Adrenal gland (tissue), 9 donors: ENCODE measurements at regions not wholly inside any gene's neighbourhood (a gene's known extent, or its start where the extent isn't known, plus 50 kb on each side); places are given as distances from the start of the nearest gene placed in this dataset.
"Not testable (repeated sequence)": the region's sequence is repeated elsewhere in the genome, so short reads cannot be mapped to it uniquely, and the experiment has no call there.

ENCODE experiments used
- DNase-seq, 7 donors: peaks; one replicate each; pipeline ENCODE4 v3.0.0-alpha.2; 2019 to 2020
- H3K27ac ChIP-seq, 5 donors: fragments of 200-600 bp; sonication (generic) in 4 of 5; 1 replicate in 3 of 5; 2 replicates in 2 of 5; pipeline versions ENCODE4 v1.5.1 to v1.8.0; 2016 to 2020; ENCODE audit warnings: mild to moderate bottlenecking in 1 of 5
- H3K27me3 ChIP-seq: fragments of 200-600 bp; 2 replicates; pipeline ENCODE4 v1.8.0; 2021
- H3K36me3 ChIP-seq, 2 donors: fragments of 200-600 bp; replicated peaks in 1 of 2; 1 replicate in 1 of 2; 2 replicates in 1 of 2; pipeline versions ENCODE4 v1.5.1 to v1.8.0; 2018 to 2022
- H3K4me1 ChIP-seq, 2 donors: fragments of 200-600 bp; replicated peaks in 1 of 2; 1 replicate in 1 of 2; 2 replicates in 1 of 2; pipeline versions ENCODE4 v1.5.1 to v1.8.0; 2018 to 2021
- H3K4me3 ChIP-seq, 4 donors: fragments of 200-600 bp; sonication (generic) in 3 of 4; one replicate each; pipeline ENCODE4 v1.5.1; 2016 to 2018
- H3K9me3 ChIP-seq, 3 donors: fragments of 200-600 bp; sonication (generic) in 1 of 3; replicated peaks in 1 of 3; 1 replicate in 2 of 3; 2 replicates in 1 of 3; pipeline versions ENCODE4 v1.5.1 to v1.8.0; 2016 to 2021
- POLR2A ChIP-seq, 2 donors: fragments of 450-650 bp; IDR thresholded peaks; one replicate each; pipeline ENCODE4 v1.6.1; 2017; ENCODE audit warnings: antibody characterized with exemption in 2 of 2, mild to moderate bottlenecking in 2 of 2, moderate library complexity in 1 of 2
- WGBS, 4 donors: extraction: QIAGEN DNeasy Blood & Tissue Kit in 2 of 4; methylation state at CpG; one replicate each; pipeline versions ENCODE4 v1.1.5 to v1.1.7; 2013 to 2017; 5-methylcytosine and 5-hydroxymethylcytosine counted together
- intact Hi-C, 2 donors: fragments of 100-400 bp; cut with DNase I; formaldehyde crosslinking; loops; one replicate each; pipeline versions ENCODE4 v1.14.1 to v1.15.0; 2022 to 2023
- TF ChIP-seq, protein P1 (sequence below), 6 experiments: fragments of 450-650 bp in 4 of 6; fragments of 200-600 bp in 2 of 6; sonication (generic) in 1 of 6; IDR thresholded peaks; 1 replicate in 5 of 6; 2 replicates in 1 of 6; pipeline versions ENCODE4 v1.5.1 to v1.8.0; 2016 to 2021; ENCODE audit warnings: antibody characterized with exemption in 6 of 6, mild to moderate bottlenecking in 2 of 6, moderate library complexity in 1 of 6
- donor health status: healthy with polysubstance abuse.
- donor health status: Bipolar disorder and iron deficiency.
- donor health status: DM: yes; HTN: yes; CAD: no.
- donor health status: DM: no; HTN: no; CAD: no.
- donor health status: DM: no; HTN: no; CAD: no.

DNA sequence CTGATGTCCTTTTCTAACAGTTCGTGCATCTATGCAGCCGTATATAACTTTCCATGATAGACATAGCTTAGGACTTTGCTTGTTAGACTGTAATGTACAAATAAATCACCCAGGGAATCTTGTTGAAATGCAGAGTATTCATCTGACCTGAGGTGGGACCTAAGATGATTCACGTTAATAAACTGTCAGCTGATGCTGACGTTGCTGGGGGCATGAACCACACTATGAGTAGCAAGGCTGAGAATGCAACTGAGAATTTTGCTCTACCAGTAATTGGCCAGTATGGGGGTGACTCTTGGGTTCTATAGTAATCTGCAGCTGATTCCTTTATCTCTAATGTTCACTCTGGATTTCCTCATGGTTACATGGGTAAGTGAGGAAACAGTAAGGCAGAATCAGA lies 130.1 kb upstream of the MALRD1 start:
- no peaks in the 10 kb centered on the region for H3K27me3 ChIP-seq
- no peaks in the 10 kb centered on the region for H3K9me3 ChIP-seq
- 38 to 62% (median 47%) methylated on average over 4 of the region's 4 CpGs for WGBS, 4 donors
- intact Hi-C loops = no loop called here
- H3K36me3 ChIP-seq = no peaks in the 10 kb centered on the region
- no peak for DNase-seq
- TF ChIP-seq POLR2A (IDR thresholded peaks at IDR 0.05) = no peak
- TF ChIP-seq, protein P1, sequence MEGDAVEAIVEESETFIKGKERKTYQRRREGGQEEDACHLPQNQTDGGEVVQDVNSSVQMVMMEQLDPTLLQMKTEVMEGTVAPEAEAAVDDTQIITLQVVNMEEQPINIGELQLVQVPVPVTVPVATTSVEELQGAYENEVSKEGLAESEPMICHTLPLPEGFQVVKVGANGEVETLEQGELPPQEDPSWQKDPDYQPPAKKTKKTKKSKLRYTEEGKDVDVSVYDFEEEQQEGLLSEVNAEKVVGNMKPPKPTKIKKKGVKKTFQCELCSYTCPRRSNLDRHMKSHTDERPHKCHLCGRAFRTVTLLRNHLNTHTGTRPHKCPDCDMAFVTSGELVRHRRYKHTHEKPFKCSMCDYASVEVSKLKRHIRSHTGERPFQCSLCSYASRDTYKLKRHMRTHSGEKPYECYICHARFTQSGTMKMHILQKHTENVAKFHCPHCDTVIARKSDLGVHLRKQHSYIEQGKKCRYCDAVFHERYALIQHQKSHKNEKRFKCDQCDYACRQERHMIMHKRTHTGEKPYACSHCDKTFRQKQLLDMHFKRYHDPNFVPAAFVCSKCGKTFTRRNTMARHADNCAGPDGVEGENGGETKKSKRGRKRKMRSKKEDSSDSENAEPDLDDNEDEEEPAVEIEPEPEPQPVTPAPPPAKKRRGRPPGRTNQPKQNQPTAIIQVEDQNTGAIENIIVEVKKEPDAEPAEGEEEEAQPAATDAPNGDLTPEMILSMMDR (IDR thresholded peaks at IDR 0.05) = no peak
- H3K4me3 ChIP-seq = no peak overlapping the region
- no peaks in the 10 kb centered on the region for H3K4me1 ChIP-seq
- no peak overlapping the region for H3K27ac ChIP-seq

DNA sequence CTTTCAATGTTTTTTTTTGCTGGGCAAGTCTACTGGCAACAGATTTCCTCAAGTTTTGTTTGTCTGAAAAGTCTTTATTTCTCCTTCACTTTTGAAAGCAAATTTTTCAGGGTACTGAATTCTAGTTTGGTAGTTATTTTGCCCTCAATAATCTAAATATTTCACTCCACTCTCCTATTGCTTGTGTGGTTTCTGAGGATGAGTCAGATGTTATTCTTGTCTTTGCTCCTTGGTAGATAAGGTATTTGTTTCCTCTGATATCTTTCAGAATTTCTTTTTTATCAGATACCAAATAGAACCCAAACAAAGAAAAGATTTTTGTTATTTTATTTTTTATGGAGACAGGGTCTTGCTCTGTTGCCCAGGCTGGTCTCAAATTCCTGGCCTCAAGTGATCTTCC lies 99.2 kb upstream of the MALRD1 start:
- Histone ChIP-seq H3K4me1 (no peaks in the 10 kb centered on the region), H3K36me3 (no peaks in the 10 kb centered on the region), H3K9me3 (no peaks in the 10 kb centered on the region), H3K27me3 (no peaks in the 10 kb centered on the region), H3K4me3 (no peak overlapping the region), H3K27ac (no peak overlapping the region)
- TF ChIP-seq POLR2A (IDR thresholded peaks at IDR 0.05) = no peak
- TF ChIP-seq, protein P1 (IDR thresholded peaks at IDR 0.05) = no peak
- intact Hi-C loops = no loop called here
- no peak for DNase-seq

DNA sequence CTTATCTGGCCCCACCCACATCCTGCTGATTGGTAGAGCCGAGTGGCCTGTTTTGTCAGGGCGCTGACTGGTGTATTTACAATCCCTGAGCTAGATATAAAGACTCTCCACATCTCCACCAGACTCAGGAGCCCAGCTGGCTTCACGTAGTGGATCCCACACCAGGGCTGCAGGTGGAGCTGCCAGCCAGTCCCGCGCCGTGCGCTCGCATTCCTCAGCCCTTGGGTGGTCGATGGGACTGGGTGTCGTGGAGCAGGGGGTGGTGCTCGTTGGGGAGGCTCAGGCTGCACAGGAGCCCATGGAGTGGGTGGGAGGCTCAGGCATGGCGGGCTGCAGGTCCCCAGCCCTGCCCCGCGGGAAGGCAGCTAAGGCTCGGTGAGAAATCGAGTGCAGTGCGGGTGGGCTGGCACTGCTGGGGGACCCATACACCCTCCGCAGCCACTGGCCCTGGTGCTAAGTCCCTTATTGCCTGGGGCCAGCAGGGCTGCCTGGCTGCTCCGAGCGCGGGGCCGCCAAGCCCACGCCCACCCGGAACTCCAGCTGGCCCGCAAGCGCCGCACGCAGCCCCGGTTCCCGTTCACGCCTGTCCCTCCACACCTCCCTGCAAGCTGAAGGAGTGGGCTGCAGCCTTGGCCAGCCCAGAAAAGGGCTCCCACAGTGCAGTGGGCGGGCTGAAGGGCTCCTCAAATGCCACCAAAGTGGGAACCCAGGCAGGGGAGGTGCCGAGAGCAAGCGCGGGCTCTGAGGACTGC lies 97.4 kb upstream of the MALRD1 start:
- H3K4me3 ChIP-seq, H3K27me3 ChIP-seq, H3K4me1 ChIP-seq, DNase-seq, intact Hi-C loops, H3K36me3 ChIP-seq, H3K9me3 ChIP-seq, H3K27ac ChIP-seq: not testable (repeated sequence)
- 88 to 89% (median 88%) methylated on average over 26 to 35 of the region's 35 CpGs for WGBS, 4 donors

DNA sequence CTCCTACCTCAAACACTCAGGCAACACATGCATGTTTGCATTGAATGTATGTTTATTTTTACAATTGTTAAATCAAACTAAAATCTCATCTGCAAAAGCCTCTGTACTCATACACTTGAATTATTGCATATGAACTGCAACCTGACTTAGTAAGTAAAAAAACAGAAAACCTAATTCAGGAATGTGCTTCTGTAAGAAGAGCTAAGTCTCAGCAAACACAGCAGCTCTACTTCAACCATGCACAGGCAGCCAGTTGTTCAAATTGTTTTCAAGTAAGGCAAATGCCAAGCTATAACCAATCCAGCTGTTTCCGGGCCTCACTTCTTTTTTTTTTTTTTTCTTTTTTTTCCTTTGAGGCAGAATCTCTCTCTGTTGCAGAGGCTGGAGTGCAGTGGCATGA lies 93.5 kb upstream of the MALRD1 start:
- Histone ChIP-seq H3K36me3 (no peaks in the 10 kb centered on the region), H3K27ac (no peak overlapping the region), H3K4me1 (no peaks in the 10 kb centered on the region), H3K4me3 (no peak overlapping the region), H3K9me3 (no peaks in the 10 kb centered on the region), H3K27me3 (no peaks in the 10 kb centered on the region)
- DNase-seq = no peak
- TF ChIP-seq, protein P1 (IDR thresholded peaks at IDR 0.05) = no peak
- no peak for TF ChIP-seq POLR2A (IDR thresholded peaks at IDR 0.05)
- intact Hi-C loops = no loop called here
- 45 to 60% (median 53%) methylated on average over 1 of the region's 1 CpG for WGBS, 4 donors

DNA sequence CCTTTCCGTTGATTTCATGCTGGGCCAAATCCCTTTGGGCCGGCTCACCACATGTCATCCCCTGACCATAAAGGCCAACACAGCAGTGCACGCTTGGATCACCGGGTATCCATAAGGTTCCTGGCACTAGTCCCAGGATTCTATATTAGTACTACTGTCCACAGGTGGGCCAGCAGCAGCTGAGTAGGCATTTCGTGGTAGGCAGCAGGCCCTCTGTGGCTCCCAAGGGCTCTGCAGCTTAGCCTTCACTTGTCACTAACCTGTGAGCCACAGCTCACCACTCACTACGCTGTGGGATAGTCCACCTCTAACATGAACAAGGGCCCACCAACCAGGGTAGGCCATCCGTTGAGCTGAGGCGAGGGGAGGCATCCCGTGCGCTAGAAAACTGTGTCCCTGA lies 89.2 kb upstream of the MALRD1 start:
- Histone ChIP-seq H3K27ac (no peak overlapping the region), H3K36me3 (no peaks in the 10 kb centered on the region), H3K9me3 (no peaks in the 10 kb centered on the region), H3K4me3 (no peak overlapping the region), H3K4me1 (no peaks in the 10 kb centered on the region), H3K27me3 (no peaks in the 10 kb centered on the region)
- intact Hi-C loops = no loop called here
- TF ChIP-seq, protein P1 (IDR thresholded peaks at IDR 0.05) = no peak
- no peak for TF ChIP-seq POLR2A (IDR thresholded peaks at IDR 0.05)
- DNase-seq = no peak
- WGBS, 4 donors = 81 to 93% (median 87%) methylated on average over 8 to 10 of the region's 10 CpGs
